ENCODE measurements at regions not wholly inside any gene's neighbourhood (a gene's known extent, or its start where the extent isn't known, plus 50 kb on each side); places are given as distances from the start of the nearest gene placed in this dataset.

DNA sequence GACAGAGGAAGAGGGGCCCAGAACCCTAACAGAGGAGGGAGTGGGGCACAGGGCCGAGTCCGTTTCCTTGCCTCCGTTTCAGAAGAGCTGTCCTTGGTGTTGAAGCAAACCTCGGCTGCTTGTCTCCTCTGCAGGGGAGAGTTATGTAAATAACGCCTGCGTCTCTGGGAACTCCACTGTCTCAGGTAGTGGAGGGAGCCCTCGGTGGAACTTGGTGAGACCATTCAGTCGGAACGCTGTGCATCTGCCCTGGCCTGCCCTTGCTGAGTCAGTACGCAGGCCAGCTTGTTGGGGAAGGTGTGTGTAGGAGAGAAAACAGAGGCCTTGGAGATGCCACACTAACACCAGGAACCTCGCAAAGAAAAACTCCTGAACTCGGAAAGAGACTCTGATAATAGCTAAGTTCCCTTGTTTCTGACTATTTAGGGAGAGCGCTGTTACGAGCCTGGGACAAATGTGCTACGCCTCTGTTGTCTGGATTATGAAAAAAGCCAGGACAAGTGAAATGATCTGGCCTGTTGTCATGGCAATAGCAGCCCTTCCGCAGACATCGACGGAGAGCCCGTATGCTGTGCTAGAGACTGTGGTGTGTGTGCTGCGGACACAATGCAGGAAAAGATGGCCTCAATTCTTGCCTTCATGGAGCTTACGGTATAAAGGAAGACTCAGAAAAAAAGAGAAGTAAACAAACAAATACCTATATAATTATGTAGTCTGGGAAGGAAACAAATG lies 94.6 kb upstream of the AKT3 start:
- no peak for DNase-seq (ENCODE audit: low read depth in 2 of 2)

DNA sequence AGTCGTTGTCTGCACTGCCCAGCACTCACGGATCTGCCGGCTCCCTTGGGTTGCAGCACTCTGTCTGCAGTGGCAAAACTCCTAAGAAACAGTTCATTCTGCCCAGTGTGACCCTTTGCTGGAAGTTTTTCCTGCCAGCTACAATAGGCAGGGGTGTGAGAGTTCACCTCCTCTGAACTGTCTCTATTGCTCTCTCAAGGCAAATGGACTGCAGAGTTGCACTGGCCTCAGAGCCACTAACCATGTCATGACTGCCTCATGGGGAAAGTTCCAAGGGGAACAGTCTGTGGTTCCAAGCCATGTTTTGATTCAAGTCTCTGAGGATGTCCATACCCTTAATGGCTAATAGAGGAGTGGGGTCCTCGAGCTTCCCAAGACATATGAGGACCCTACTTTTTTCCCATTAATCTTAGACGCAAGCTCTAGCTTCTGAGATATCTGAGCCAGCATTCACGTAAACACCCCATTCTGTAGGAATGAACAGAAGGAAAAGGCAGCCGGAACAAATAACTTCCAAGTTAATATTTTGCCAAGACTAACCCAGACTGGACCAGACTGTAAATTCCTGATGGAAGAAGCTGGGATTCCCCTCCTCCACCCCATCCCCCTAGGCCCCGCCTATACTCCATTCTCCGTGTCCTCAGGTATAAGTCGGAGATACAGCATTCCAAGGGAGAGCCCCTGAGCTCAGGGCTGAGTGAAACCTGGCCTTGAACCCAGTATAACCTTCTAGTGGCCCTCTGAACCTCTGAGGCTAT lies 93.8 kb upstream of the AKT3 start:
- no peak for DNase-seq (ENCODE audit: low read depth in 2 of 2)

DNA sequence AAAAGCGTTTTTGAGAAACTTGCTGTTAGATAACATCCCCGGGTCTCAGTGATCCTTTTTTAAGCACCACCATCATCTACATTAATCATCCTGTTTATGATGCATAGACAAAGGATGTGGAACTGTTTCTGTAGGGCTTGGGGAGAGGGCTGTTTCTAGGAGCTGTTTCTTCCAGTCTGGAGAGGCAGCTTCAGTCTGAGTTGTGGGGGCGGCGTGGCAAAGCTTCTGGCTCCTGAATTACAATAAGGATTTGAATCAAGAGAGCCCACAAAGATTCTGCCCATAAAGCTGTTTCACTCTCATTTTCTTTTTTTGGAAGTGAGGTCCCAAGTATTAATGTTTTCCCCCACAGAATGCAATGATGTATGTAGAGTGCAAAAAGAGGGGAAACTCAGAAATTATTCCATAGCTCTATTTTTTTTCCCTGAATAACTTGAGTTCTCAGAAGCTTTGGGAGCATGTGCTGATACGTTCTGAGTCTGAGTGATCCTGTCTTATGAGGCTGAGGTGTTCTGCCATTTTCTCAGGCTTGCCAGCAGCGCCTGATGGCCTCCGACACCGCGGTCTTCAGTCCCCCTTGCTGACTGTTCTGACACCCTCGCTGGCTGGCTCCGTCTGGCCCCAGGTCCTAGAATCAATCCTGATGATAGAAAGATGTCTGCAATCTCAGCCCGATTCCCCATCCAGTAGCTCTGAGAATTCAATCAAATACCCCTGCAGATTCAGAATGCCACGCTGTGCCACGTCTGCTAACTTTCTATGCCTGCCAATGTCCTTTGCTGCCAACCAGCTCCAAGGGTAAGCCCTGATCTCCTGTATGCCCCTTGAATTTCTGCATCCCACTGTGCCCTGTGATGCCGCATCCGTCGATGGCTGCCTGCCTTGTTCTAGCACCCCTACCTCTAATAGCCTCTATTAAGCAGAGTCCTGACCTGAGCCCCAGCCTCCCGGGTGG lies 92.4 kb upstream of the AKT3 start:
- no peak for DNase-seq (ENCODE audit: low read depth in 2 of 2)

DNA sequence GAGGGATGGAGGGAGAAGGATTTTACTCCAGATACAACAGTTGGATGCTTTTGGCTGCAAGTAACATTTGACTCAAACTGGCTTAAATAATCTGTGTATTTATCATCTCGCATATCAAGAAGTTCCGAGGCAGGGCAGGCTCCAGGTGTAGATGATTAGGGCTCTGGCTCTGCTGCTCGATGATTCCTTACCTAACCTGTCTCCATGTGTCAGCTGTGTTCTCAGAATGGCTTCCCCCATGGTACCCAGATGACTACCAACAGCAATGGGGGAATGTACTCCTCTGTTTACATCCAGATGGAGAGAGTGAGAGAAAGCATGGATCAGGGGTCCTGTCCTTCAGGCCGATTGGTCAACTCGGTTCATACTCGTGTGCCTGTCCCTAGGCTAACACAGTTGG lies 90.4 kb upstream of the AKT3 start:
- no peak for DNase-seq (ENCODE audit: low read depth in 2 of 2)

DNA sequence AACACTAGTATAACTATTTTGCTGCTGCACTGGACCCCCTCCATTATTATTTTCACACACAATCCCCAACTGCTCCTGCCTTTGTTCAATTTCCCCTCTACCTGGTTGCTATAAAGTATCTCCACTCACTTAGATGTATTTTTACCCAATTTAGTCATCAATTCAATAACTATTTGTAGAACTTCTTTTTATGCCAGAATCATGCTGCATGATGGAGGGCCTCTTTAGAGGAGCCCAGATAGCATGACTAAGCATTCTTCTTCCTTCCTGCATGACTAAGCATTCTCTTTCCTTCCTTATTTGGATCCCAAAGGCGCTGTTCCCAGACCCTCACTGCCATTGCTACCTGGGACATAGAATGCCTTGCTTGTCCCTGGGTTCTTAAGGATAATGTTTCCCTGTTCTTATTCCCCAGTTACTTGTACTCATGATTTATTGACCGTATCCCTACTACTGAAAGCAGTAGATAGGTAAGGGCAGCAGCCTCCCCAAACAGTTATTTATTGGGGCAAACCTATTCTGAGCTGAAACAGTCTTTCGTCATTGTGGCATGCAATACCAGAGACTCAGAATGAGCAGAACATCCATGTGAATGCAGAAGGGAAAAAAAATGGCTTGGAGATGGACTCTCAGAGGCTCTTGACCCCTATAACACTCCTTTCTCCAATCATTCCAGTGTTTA lies 89.3 kb upstream of the AKT3 start:
- no peak for DNase-seq (ENCODE audit: low read depth in 2 of 2)

DNA sequence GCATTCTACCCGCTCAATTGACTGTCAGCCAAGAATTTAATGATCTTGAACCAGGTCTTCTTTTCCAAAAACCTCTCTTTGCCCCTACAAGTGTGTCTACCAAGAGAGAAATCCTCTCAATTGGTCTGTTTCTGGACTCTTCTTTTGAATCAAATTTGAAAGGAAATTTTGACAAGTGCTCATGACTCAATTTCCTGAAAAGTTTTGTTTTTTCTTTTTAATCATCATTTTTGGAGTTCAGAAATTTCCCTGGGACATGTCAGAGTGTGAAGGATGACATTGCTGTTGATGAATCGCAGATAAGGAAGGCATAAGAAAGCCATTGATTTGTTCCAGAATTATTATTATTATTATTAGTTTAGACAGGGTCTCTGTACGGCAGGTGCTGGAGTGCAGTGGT lies 88.2 kb upstream of the AKT3 start:
- DNase-seq (ENCODE audit: low read depth in 2 of 2) = no peak

DNA sequence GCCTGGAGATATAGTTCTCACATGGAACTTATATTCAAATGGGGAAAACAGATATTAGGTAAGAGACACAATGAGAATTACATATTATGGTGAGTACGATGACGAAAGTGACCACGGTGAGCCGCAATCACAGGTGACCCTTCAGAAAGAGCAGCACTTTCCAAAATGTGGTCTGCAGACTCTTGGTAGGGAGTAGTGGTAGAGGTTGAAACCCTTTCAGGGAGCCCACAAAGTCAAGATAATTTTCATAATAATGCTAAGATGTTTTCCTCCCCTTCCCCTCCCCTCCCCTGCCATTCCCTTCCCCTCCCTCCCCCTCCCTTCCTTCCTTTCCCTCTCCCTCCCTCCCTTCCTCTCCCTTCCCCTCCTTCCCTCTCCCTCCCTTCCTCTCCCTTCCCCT lies 83.5 kb upstream of the AKT3 start:
- no peak for DNase-seq (ENCODE audit: low read depth in 2 of 2)

DNA sequence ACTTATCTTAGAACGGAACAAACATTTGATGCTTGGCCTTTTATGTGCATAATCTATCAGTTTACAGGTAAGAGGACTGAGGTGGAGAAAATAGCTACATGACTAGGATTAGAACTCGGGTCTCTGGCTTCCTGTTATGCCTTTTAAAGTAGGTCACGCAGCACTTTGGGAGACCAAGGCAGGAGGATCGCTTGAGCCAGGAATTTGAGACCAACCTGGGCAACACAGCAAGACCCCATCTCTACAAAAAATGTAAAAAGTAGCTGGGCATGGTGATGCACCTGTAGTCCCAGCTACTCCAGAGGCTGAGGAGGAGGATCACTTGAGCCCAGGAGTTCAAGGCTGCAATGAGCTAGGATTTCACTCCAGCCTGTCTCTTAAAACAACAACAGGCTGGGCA lies 81.9 kb upstream of the AKT3 start:
- no peak for DNase-seq (ENCODE audit: low read depth in 2 of 2)

DNA sequence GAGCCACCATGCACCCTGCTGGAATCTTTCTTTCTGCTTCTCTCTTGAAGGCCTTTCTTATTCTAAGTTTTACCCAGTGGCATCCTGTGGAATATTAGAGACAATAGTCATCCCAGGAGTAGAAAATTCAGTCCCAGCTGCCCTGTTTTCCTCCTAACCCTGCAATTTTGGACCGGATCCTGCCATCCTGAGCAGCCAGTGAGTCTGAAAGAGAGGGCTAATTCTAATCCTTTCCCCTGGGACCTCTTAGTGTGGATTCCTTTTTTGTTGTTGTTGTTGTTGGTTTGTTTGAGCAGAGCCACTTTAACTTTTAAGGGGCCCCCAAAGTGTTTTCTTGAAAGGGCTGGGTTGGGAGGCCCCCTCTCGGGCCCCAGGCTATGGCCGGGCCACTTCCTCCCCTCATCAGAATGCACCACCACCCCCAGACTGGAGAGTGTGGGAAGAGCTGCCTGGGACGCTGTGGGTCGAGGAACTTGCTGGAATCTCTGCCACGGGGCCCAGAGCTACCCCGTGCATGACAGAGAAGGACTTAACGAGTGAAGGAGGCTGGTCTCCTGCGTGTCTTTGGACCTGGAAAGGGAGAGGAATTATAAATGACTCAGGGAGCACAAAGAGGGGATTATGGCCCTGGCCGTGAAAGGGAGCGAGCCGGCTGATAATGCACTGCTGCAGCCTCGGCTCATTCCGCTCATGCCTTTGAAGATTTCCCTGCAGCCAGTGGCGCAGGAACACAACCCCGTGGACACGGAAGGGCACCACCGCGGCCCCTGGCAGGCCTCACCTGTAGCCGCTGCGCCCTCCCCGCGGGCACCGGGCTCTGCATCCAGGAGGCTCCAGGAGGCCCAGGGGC lies 81.0 kb upstream of the AKT3 start:
- no peak for DNase-seq (ENCODE audit: low read depth in 2 of 2)

DNA sequence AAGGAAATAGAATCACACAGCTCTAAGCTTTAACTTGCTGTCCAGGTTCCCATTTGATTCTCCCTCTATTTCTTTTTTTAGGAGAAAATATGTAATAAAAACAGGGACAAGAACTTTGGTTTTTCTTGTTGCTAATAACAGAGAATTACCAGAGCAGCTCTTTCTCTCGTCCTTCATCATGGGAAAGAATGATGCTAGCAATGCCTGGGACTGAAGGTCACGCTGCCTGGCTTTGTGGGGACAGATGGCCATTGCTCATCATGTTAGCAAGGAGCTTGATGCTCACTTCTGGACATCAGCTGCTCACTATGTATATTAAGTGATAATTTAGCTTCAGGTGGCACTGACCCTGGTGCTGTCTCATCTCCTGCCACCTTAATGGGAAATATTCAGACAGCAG lies 77.3 kb upstream of the AKT3 start:
- no peak for DNase-seq (ENCODE audit: low read depth in 2 of 2)

DNA sequence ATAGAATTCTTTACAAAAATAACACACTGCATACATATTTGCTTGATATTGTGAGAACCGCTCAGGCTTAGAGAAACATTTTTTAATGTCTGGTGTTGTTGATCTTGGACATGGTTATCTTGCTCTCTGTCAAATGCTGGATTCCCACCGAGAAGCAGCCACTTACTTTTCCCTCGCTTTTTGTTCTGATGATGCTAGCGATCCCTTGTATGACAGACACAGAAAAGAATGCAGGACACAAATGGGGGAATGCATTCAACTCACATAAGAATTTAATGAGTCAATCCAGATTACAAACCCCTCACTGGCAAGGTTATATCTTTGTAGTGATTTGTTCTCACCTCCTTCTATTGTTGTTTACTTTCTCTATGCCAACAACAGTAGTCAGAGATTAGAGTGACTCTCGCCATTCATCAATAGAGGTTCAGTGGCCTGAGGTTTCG lies 76.8 kb upstream of the AKT3 start:
- no peak for DNase-seq (ENCODE audit: low read depth in 2 of 2)

DNA sequence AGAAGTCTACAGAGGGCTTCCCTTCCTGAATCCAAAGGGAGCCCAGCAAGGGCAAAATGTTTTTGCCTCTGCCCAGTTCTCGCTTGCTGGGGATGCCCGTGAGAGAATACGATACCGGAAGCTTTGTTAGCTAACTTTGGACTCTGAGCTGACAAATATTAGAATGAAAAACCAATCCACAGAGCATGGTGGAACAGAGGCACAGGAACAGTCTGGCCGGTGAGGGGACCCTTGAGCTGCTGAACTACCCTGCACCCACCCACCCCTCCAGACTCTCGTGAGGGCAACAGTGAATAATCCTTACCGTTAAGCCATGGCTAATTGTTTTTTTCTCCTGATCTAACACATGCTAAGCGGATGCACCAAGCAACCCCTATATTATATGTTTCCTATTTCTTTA lies 76.3 kb upstream of the AKT3 start:
- no peak for DNase-seq (ENCODE audit: low read depth in 2 of 2)

DNA sequence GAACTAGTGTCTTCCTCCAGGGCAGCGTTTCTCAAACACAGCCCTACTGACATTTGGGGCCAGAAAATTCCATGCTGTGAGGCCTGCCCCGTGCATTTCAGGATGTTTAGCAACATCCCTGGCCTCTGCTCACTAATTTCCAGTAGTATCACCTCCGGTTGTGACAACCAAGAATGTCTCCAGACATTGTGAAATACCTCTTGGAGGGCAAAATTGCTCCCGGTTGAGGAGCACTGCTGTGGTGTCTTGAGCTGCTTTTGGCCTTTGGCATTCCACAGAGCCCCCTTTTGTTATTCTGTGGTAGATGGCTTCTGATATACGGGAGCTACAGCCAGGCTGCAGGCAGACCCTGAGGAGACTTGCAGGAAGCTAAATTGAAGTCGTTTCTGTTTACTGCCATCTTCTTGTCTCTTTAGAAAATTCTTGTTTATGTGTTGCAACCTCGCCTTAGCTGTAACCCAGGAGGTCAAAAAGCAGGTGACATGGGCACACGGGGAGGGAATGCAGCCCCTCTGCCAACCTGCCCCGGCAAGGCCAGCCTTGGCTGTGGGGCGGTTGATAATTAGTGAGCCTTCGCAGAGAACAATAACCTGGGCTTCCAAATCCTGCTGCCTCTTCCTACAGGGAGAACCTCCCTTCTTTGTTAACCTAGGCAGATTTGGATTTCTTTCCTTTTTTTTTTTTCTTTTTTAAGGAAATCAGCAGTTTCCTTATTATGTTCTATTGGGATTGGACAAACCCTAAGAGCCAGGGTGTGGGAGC lies 74.7 kb upstream of the AKT3 start:
- no peak for DNase-seq (ENCODE audit: low read depth in 2 of 2)

DNA sequence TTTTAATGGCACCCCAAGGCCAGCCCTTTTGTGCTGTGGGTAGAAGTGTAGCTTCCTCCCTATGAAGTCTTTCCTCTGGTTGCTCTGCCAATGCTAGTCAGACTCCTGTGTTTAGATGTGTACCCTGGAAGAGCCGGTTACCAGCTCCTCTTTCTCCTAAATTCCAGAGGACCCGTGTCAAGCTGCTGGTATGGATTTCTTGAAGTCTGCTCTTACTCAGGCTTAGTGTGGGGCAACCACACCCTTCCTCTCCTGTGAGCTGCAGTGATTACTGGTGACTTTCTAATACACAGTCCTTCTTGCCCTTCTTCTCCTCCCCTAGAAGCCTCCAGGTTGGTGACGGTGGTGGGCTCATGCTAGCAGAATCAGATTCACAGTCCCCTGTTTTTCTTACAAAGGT lies 74.1 kb upstream of the AKT3 start:
- no peak for DNase-seq (ENCODE audit: low read depth in 2 of 2)

DNA sequence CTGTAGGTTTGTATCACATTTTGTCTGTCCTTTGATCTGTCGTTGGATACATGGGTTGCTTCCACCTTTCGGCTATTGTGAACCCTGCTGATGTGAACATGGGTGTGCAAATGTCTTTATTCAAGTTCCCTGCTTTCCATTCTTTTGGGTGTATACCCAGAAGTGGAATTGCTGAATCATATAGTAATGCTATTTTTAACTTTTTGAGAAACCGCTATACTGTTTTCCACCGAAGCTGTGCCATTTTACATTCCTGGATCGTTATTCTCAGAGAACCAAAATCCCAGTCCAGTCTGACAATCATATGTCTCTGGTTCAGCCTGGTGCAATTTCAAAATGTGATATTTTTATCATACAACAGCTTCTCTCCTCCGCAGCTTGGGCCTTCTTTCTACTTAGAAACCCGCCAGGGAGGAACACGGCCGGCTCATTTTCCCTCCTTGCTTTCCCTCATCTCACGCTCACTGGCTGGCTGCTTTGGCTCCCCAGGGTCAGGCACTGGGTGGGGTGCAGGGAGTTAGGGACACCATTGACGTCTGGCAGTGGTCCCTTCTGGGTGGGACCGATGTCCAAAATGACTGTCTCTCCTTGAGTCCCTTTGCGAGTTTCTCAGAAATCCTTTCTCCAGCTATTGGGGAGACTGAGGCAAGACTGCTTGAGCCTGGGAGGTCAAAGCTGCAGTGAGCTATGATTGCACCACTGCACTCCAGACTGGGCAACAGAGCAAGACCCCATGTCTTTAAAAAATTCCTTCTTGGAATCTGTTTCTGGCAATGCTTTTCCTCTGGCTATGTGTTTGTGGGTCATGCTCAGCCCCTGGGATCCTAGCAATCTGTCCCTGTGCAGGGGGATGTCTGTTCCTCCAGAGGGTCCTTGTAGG lies 73.5 kb upstream of the AKT3 start:
- no peak for DNase-seq (ENCODE audit: low read depth in 2 of 2)

DNA sequence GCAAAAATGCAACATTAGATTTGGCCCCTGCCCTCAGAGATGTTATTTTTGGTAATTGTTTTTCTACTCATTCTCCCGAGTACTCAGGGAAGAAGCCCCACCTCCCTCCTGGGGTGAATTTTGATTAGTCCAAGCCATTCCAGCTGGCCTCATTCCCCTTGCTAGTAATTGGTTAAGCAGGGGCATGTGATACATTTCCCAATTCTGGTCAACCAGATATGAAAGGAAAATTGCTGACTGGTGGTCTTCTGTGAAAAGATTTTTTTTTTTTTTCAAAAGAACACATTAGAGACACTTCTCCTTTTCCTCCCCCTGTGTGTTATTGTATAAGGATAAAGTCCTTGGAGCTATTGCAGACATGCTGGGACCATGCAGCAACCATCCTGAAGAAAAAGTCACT lies 71.1 kb upstream of the AKT3 start:
- no peak for DNase-seq (ENCODE audit: low read depth in 2 of 2)

DNA sequence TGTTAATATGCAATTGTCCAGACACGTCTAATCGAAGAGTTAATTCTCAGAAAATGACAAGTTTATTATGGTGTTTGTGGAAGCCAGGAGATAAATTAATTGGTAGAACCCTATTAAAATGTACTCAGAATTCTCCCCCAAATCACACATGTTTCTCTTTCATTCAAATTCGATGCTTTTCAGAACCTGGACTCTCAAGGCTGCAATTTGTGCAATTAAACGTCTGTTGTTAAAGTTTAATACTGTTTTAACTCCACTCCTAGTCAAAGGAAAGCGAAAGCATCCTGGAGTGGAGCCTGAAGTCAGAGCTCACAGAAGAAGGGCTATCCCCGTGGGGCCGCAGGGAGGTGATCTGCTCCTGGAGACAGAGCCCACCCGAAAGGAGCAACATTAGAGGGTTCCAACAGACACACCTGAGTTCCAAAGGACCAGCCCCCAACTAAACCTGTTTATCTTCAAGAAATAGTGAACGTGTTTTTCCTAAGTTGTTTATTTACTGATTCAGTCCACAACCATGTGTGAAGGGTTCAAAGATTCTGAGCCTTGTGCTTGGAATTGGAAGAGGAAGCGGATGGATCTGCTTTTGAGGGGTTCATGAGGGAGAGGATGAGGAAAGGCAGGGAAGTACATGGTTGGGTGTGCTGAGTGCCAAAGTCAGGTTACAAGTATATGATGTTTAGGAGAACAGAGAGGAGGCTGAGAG lies 68.0 kb upstream of the AKT3 start:
- no peak for DNase-seq (ENCODE audit: low read depth in 2 of 2)

DNA sequence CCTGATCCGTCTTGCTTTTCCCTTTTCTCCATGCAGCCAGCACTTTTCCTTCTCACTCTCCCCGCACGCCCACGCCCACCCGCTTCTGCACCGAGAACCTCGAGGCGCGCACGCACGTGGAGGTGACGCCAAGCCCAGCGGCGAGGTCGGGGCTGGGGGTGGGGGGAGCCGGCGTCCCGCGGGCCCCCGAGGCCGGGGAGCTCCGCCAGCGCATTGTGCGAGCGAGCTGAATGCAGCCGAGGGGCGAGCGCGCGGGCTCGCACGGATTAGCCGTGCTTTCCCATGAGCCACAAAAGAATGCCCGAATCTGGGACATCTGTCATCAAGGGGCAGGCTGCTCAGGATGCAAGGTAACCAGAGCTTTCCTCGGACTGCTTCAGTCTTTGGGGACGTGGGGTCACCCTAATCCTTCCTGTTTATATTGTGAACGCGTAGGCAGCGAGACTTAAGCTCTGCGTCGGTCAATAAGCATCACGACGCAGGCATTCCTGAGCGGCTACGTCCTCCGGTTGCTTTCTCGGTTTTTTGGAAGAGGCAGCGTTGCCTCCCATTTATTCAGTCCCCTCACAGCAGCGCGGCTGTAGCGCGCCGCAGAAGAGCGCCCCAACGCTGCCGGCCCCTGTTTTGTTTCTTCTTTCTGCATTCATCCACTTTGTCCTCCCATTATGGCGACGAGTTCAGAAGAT lies 67.3 kb upstream of the AKT3 start:
- no peak for DNase-seq (ENCODE audit: low read depth in 2 of 2)
